A549 (cell line): ENCODE measurements at regions not wholly inside any gene's neighbourhood (a gene's known extent, or its start where the extent isn't known, plus 50 kb on each side); places are given as distances from the start of the nearest gene placed in this dataset.

Experiments used
- ATAC-seq, 2 experiments: fragments of 200-7000 bp in 1 of 2; fragments of >200 bp in 1 of 2; cut with Nextera tagmentation in 1 of 2; cut with Tn5 transposase in 1 of 2; 3 replicates each; pipeline versions ENCODE4 v1.8.0 to v1.9.1; 2018 to 2020; ENCODE audit warnings: mild to moderate bottlenecking in 1 of 2, moderate library complexity in 1 of 2
- CTCF ChIA-PET: fragments of 300-600 bp; sonication (Branson Sonifier 250); formaldehyde crosslinking; extraction: SDS; loops from one replicate; lab custom pipeline; 2021; ENCODE audit warnings: antibody characterized with exemption, inconsistent platforms; lab: Yijun Ruan, JAX
- POLR2A ChIA-PET: fragments of 350-600 bp; formaldehyde crosslinking; extraction: SDS; loops from one replicate; lab custom pipeline; 2021; ENCODE audit warnings: antibody characterized with exemption, inconsistent platforms; lab: Yijun Ruan, JAX
- DNase-seq, 2 experiments: peaks; one replicate each; pipeline versions ENCODE4 v3.0.0 to v3.0.0-alpha.2; 2011 to 2016; ENCODE audit warnings: low read depth in 1 of 2, low spot score in 1 of 2
- FAIRE-seq: peaks from 2 replicates; lab custom pipeline; 2011; peaks lifted over from hg19 to GRCh38; lab: Jason Lieb, UNC
- H3K27ac ChIP-seq, 2 experiments: fragments of >200 bp; sonication (Bioruptor Twin); formaldehyde crosslinking; 3 replicates each; pipeline ENCODE4 v1.5.1; 2016 to 2017
- H3K4me1 ChIP-seq: fragments of >200 bp; sonication (Bioruptor Twin); formaldehyde crosslinking; 3 replicates; pipeline ENCODE4 v1.6.1; 2016
- H3K4me2 ChIP-seq: fragments of >200 bp; sonication (Bioruptor Twin); formaldehyde crosslinking; 3 replicates; pipeline ENCODE4 v1.6.1; 2016
- H3K4me3 ChIP-seq: fragments of >200 bp; sonication (Bioruptor Twin); formaldehyde crosslinking; 3 replicates; pipeline ENCODE4 v1.5.1; 2016
- H3K9me3 ChIP-seq: fragments of >200 bp; sonication (Bioruptor Twin); formaldehyde crosslinking; 3 replicates; pipeline ENCODE4 v1.6.1; 2016
- BHLHE40 ChIP-seq: IDR thresholded peaks from 2 replicates; pipeline ENCODE4 v1.6.1; 2012; ENCODE audit warnings: low read depth, low read length, inconsistent platforms
- CEBPB ChIP-seq, 2 experiments: fragments of >200 bp in 1 of 2; sonication (Bioruptor Twin) in 1 of 2; formaldehyde crosslinking in 1 of 2; IDR thresholded peaks; 2 replicates each; pipeline ENCODE4 v1.6.1; 2012 to 2016
- CHD2 ChIP-seq: fragments of 150-350 bp; IDR thresholded peaks from 2 replicates; pipeline ENCODE4 v1.6.1; 2014; ENCODE audit warnings: low read length; ENCODE audit not compliant: partially characterized antibody
- CHD4 ChIP-seq: fragments of 200-600 bp; sonication (generic); IDR thresholded peaks from 2 replicates; pipeline ENCODE4 v1.6.1; 2016; ENCODE audit warnings: antibody characterized with exemption, mild to moderate bottlenecking, borderline replicate concordance
- FOSB ChIP-seq: fragments of 250-450 bp; sonication (Bioruptor Pico); IDR thresholded peaks from 2 replicates; pipeline ENCODE4 v1.5.0; 2020; ENCODE audit warnings: mild to moderate bottlenecking, moderate library complexity
- HDAC2 ChIP-seq: fragments of 200-600 bp; sonication (generic); IDR thresholded peaks from 2 replicates; pipeline ENCODE4 v1.6.1; 2016
- HOXB5 ChIP-seq: fragments of 250-450 bp; sonication (Bioruptor Pico); IDR thresholded peaks from 2 replicates; pipeline ENCODE4 v1.5.0; 2020; ENCODE audit warnings: mild to moderate bottlenecking, moderate library complexity
- JUNB ChIP-seq: fragments of >200 bp; sonication (Bioruptor Twin); formaldehyde crosslinking; IDR thresholded peaks from 2 replicates; pipeline ENCODE4 v1.6.1; 2016
- KDM1A ChIP-seq: fragments of 200-600 bp; sonication (generic); IDR thresholded peaks from 2 replicates; pipeline ENCODE4 v1.6.1; 2016; ENCODE audit warnings: low read depth, mild to moderate bottlenecking
- NFE2L2 ChIP-seq: fragments of 150-350 bp; conservative IDR thresholded peaks from 2 replicates; pipeline ENCODE4 v1.6.1; 2014; ENCODE audit warnings: low read length
- NPAS2 ChIP-seq: fragments of 250-450 bp; sonication (Bioruptor Pico); IDR thresholded peaks from 2 replicates; pipeline ENCODE4 v1.8.0; 2022; ENCODE audit warnings: mild to moderate bottlenecking, moderate library complexity, borderline replicate concordance
- PHF8 ChIP-seq: fragments of 200-600 bp; sonication (generic); IDR thresholded peaks from 2 replicates; pipeline ENCODE4 v1.6.1; 2016; ENCODE audit warnings: low read depth, mild to moderate bottlenecking, antibody characterized with exemption, moderate library complexity, borderline replicate concordance
- POLR2A ChIP-seq: IDR thresholded peaks from 2 replicates; pipeline ENCODE4 v1.6.1; 2012; ENCODE audit warnings: mild to moderate bottlenecking, low read length
- POLR2AphosphoS2 ChIP-seq: conservative IDR thresholded peaks from 2 replicates; pipeline ENCODE4 v1.6.1; 2012; ENCODE audit warnings: low read length, improper control_type of control experiment, inconsistent platforms
- RARB ChIP-seq: fragments of 250-450 bp; sonication (Bioruptor Pico); IDR thresholded peaks from 2 replicates; pipeline ENCODE4 v1.8.0; 2021; ENCODE audit warnings: mild to moderate bottlenecking, moderate library complexity
- RCOR1 ChIP-seq: fragments of 150-350 bp; IDR thresholded peaks from 2 replicates; pipeline ENCODE4 v1.6.1; 2014; ENCODE audit warnings: antibody characterized with exemption, low read length, low read depth
- RFX5 ChIP-seq: fragments of 450-650 bp; IDR thresholded peaks from 2 replicates; pipeline ENCODE4 v1.7.1; 2014; ENCODE audit warnings: antibody characterized with exemption, mild to moderate bottlenecking, moderate library complexity
- SMC3 ChIP-seq: fragments of >200 bp; sonication (Bioruptor Twin); formaldehyde crosslinking; IDR thresholded peaks from 3 replicates; pipeline ENCODE4 v1.6.1; 2018; ENCODE audit warnings: inconsistent platforms
- SREBF2 ChIP-seq: fragments of 450-650 bp; IDR thresholded peaks from 2 replicates; pipeline ENCODE4 v1.6.1; 2014; ENCODE audit warnings: mild to moderate bottlenecking, moderate library complexity
- TP53 ChIP-seq: fragments of 250-450 bp; sonication (Bioruptor Pico); IDR thresholded peaks from 2 replicates; pipeline ENCODE4 v1.5.0; 2021; ENCODE audit warnings: mild to moderate bottlenecking, moderate library complexity
- ZFP36 ChIP-seq: fragments of 450-650 bp; IDR thresholded peaks from 2 replicates; pipeline ENCODE4 v1.6.1; 2014; ENCODE audit warnings: borderline replicate concordance; ENCODE audit not compliant: partially characterized antibody
- WGBS: methylation state at CpG from one replicate; pipeline ENCODE4 v1.1.6; 2017; ENCODE audit errors: missing lambda C conversion rate; 5-methylcytosine and 5-hydroxymethylcytosine counted together
- TF ChIP-seq, protein P1 (sequence below): fragments of 250-450 bp; sonication (Bioruptor Pico); IDR thresholded peaks from 2 replicates; pipeline ENCODE4 v1.5.0; 2021; ENCODE audit warnings: mild to moderate bottlenecking, moderate library complexity, borderline replicate concordance
- TF ChIP-seq, protein P2 (sequence below): fragments of 450-650 bp; IDR thresholded peaks from 2 replicates; pipeline ENCODE4 v1.6.1; 2014; ENCODE audit warnings: antibody characterized with exemption

DNA sequence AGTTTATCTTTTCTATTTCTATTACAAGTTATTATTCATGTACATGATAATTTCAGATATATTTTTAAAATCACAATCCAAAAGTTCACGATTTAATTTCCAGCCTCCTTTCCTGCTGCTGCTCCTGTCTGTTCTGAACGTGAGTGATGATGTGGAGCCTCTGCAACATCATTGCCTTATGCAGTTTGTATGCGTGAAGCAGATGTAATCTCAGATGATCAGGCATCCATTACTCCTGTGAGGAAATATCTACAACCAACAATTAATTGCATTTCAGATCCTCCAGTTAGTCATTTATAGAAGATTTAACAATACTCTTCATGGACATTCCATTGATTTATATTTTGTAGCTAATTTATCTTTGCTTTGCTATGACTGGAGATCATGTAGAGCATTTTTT lies 668.7 kb upstream of the EPHA5 start:
- no peak overlapping the region for H3K27ac ChIP-seq
- 63% methylated on average over 3 of the region's 3 CpGs for WGBS
- no peak overlapping the region for H3K4me3 ChIP-seq
- no peak overlapping the region for H3K4me2 ChIP-seq
- H3K9me3 ChIP-seq: no peaks in the 10 kb centered on the region
- POLR2A ChIA-PET: no interaction called here
- TF ChIP-seq POLR2A (no peak), RFX5 (no peak), KDM1A (no peak), TP53 (CRISPR knock-in tag) (no peak), FOSB (no peak)
- no peak for DNase-seq
- H3K4me1 ChIP-seq: no peaks in the 10 kb centered on the region
- ATAC-seq: no peak
- CTCF ChIA-PET: no interaction called here
- no peak for FAIRE-seq

DNA sequence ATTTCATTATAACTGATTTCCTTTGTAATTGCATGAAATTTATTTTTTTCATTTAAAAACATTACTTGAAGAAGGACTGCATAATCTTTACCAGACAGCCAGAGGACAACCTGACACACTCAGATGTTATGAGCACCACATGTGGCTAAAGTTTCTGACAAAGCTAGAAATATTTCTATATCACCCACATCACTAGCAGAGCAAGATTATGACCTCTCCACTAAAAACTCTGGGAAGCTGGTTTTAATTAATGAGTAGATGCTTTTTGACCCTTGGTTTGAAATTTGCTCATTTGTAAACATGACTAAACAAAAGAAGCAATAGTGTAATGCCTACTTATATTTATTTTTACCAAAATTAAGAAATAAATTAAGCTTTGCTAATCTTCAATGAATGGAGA lies 661.5 kb upstream of the EPHA5 start:
- H3K9me3 ChIP-seq: no peaks in the 10 kb centered on the region
- no peak overlapping the region for H3K4me2 ChIP-seq
- FAIRE-seq (no peak), DNase-seq (no peak)
- no peak overlapping the region for H3K27ac ChIP-seq
- no peak overlapping the region for H3K4me3 ChIP-seq
- POLR2A ChIA-PET: no interaction called here
- CTCF ChIA-PET: no interaction called here
- TF ChIP-seq ZFP36: no peak
- no peak for TF ChIP-seq CHD4
- TF ChIP-seq POLR2AphosphoS2: no peak
- TF ChIP-seq CEBPB (IDR thresholded peaks at IDR 0.05): no peak
- no peak for TF ChIP-seq RFX5
- TF ChIP-seq CHD2: no peak
- no peak for TF ChIP-seq HDAC2
- no peak for TF ChIP-seq RCOR1
- TF ChIP-seq PHF8: no peak
- TF ChIP-seq TP53 (CRISPR knock-in tag): no peak
- no peak for TF ChIP-seq FOSB
- TF ChIP-seq, all 56 proteins: peak for 0
- H3K4me1 ChIP-seq: no peaks in the 10 kb centered on the region
- no peak for ATAC-seq

DNA sequence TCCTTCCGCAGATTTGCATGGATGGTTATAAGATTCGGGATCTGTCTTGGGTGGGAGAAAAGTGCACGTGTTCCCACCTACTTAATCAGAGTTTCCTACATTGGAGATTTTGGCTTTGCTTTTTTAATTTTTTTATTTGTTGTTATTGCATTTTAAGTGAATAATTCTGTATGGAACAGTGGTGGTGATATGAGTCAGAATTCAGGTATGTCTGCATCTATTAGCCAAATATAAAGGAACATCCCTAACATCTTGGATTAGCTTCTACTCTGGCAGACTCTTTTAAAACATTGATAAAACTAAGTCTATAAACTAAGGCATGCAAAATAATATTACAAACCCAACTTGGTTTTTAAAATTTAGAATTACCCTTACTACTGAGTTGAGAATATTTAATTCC lies 659.8 kb upstream of the EPHA5 start:
- Histone ChIP-seq H3K4me1 (no peaks in the 10 kb centered on the region), H3K4me2 (no peak overlapping the region), H3K9me3 (no peaks in the 10 kb centered on the region), H3K27ac (no peak overlapping the region), H3K4me3 (no peak overlapping the region)
- POLR2A ChIA-PET: no interaction called here
- CTCF ChIA-PET: no interaction called here
- DNase-seq: no peak
- no peak for FAIRE-seq
- no peak for TF ChIP-seq SMC3
- TF ChIP-seq HOXB5 (CRISPR knock-in tag): no peak
- TF ChIP-seq, protein P1, sequence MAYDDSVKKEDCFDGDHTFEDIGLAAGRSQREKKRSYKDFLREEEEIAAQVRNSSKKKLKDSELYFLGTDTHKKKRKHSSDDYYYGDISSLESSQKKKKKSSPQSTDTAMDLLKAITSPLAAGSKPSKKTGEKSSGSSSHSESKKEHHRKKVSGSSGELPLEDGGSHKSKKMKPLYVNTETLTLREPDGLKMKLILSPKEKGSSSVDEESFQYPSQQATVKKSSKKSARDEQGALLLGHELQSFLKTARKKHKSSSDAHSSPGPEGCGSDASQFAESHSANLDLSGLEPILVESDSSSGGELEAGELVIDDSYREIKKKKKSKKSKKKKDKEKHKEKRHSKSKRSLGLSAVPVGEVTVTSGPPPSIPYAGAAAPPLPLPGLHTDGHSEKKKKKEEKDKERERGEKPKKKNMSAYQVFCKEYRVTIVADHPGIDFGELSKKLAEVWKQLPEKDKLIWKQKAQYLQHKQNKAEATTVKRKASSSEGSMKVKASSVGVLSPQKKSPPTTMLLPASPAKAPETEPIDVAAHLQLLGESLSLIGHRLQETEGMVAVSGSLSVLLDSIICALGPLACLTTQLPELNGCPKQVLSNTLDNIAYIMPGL (CRISPR knock-in tag): no peak
- no peak for TF ChIP-seq RFX5
- TF ChIP-seq, protein P2, sequence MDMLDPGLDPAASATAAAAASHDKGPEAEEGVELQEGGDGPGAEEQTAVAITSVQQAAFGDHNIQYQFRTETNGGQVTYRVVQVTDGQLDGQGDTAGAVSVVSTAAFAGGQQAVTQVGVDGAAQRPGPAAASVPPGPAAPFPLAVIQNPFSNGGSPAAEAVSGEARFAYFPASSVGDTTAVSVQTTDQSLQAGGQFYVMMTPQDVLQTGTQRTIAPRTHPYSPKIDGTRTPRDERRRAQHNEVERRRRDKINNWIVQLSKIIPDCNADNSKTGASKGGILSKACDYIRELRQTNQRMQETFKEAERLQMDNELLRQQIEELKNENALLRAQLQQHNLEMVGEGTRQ: no peak
- no peak for TF ChIP-seq NFE2L2
- TF ChIP-seq TP53 (CRISPR knock-in tag): no peak
- no peak for TF ChIP-seq RARB
- TF ChIP-seq PHF8: no peak
- no peak for TF ChIP-seq BHLHE40
- TF ChIP-seq FOSB: no peak
- no peak for TF ChIP-seq KDM1A
- no peak for TF ChIP-seq SREBF2
- no peak for TF ChIP-seq NPAS2 (CRISPR knock-in tag)
- TF ChIP-seq JUNB: no peak
- ATAC-seq: no peak
- WGBS: 82% methylated on average over 3 of the region's 3 CpGs
